ENCODE measurements at regions not wholly inside any gene's neighbourhood (a gene's known extent, or its start where the extent isn't known, plus 50 kb on each side); places are given as distances from the start of the nearest gene placed in this dataset.
"Not testable (repeated sequence)": the region's sequence is repeated elsewhere in the genome, so short reads cannot be mapped to it uniquely, and the experiment has no call there.

DNA sequence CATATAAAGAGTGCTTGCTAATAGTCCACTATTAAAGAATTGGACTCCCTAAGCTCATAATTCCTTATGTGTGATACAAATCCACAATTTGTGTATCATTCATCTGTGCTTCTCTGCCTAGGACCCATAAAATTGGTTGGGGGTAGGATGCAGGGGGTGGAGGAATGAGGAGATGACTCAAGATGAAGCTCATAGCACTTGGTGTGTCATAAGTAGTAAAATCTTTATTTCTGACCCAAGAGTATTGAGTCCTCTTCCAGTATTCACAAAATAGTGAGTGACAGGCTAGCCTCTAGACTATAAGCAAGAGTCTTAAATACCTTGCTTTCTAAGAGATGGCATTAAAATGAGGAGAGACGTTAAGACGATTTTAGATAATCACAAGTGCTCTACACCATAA lies 390.9 kb upstream of the CDH19 start:
- DNase-seq = no peak

DNA sequence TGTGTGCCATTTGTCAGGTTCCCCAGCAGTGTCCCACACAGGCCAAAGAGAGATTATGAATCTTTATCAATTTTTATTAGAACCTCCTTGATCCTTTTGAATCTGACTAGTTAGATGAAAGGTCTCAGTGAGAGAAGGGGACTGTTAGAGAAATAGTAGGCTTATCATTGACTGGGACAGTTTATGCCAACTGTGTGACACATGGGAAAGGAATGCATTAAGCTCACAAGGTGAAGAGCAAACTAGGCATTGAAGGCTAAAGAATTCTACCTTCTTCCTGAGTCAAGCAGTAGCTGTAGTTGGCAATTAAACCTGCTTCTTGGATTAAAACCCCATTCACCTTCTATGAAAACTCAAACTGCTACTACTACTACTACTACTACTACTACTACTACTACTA lies 389.6 kb upstream of the CDH19 start:
- no peak for DNase-seq

DNA sequence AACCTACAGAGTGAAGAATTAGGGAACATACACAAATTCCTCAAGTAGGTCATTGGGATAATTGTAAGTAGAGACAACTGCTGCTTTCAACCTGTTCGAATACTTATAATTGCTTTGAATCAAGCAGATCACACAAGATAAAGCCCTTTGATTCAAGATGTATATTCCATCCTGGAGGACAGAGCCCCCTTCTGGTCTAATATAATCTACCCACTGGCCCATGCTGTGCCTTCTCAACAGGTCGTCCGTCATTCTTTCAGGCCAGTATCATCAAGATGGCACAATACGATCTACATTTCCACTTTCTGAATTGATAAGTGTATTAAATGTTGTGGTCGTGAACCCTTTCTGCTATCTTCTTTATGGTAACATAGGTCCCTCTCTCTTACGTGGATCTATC lies 387.0 kb upstream of the CDH19 start:
- DNase-seq = no peak

DNA sequence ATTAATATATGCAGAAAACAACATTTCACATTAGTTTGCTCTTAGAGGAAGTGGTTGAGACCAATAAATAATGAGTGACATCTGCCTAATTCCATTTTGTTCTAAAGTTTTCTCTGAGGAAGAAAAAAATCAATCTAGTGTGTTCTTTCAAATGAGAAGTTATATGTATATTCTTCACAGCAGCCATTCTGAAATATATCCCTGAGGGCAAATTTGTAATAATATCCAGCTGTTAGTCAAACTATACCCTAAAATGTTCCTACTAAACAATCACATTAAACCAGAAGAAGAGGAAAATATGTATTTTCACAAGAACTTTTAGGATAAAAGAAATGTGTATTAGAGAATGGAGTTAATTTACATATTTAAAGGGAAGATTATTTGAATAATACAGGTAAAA lies 375.1 kb upstream of the CDH19 start:
- no peak for DNase-seq

DNA sequence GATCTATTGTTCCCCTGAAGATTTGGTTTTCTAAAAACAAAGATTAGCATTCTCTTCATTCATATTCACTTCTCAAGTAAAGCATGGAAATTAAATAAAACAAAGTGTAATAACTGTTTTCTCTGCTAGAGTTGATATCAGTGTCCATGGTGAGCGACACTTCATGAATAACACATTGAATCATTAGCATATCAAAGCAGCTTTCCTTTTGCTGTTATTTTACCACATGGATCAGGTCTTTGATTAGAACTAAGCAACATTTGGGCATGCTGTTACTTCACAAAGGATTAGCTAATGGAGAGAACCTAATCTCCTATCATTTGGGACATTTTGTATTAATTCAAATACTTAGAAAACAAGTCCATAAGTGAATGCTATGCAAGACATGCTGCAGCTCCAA lies 368.8 kb upstream of the CDH19 start:
- DNase-seq = no peak

GRCh38 chr18:66971960-66972359 lies 368.1 kb upstream of the CDH19 start:
- no peak for DNase-seq

GRCh38 chr18:66966171-66966570 lies 362.3 kb upstream of the CDH19 start:
- DNase-seq = no peak

DNA sequence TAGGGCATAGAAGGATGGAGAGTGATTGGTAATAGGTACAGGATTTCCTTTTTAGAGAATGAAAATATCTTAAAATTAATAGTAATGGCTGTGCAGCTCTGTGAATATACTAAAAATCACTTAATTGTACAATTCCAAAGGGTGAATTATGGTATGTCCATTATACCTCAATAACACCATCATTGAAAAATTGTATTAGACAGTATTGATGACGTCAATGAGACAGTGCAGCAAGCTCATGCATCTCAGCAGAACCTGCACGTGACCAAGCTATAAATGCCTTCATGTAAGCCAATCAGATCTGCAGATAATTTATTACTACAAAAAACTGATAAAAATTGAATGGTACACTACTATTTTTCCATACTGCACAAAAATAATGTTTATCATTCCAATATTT lies 354.4 kb upstream of the CDH19 start:
- DNase-seq = no peak

DNA sequence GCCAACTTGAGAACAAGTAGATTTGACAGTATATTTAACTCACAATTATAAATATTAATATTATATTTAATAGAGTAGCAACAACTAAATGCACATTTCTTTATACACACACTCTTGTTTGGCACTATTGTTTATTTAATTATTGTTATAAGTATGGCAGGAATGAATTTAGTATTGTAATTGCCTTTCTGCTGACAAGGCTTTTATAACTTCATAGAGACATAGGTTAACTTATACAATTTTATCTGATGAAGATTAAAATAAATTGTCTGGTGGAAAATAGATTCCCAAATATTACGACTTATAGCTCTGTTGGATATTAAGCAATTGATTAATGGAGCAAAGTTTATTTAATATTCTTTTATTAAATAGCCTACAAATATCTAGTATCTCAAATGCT lies 347.9 kb upstream of the CDH19 start:
- no peak for DNase-seq

GRCh38 chr18:66949419-66949818 lies 345.5 kb upstream of the CDH19 start:
- no peak for DNase-seq

DNA sequence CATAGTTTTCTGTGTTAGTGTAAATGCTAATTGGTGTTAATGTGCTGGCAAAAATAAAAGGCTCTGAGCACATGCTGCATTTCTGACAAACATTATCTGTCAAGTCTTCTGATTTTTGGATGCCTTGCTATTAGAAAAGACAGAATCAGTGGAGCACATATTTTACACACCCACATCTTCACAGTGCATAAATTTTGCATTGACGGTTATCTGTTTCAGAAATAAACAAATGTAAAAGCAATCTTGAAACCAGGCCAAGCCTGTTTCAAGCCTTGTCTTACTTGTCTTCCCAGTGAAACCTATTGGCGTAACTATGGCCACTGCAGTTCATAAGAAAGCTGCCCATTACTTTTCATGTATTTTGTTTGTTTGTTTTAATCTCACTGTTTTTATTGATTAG lies 333.7 kb upstream of the CDH19 start:
- DNase-seq = no peak

GRCh38 chr18:66931010-66931409 lies 327.1 kb upstream of the CDH19 start:
- DNase-seq = no peak

- DNase-seq = no peak
Measured at GRCh38 chr18:66916834-66917233, 312.9 kb upstream of the CDH19 start.

GRCh38 chr18:66900837-66901236 lies 296.9 kb upstream of the CDH19 start:
- DNase-seq = no peak

- no peak for DNase-seq
Measured at GRCh38 chr18:66895631-66896030, 291.7 kb upstream of the CDH19 start.

GRCh38 chr18:66894851-66895250 lies 291.0 kb upstream of the CDH19 start:
- no peak for DNase-seq

- DNase-seq = not testable (repeated sequence)
Measured at GRCh38 chr18:66892388-66892787, 288.5 kb upstream of the CDH19 start.

DNA sequence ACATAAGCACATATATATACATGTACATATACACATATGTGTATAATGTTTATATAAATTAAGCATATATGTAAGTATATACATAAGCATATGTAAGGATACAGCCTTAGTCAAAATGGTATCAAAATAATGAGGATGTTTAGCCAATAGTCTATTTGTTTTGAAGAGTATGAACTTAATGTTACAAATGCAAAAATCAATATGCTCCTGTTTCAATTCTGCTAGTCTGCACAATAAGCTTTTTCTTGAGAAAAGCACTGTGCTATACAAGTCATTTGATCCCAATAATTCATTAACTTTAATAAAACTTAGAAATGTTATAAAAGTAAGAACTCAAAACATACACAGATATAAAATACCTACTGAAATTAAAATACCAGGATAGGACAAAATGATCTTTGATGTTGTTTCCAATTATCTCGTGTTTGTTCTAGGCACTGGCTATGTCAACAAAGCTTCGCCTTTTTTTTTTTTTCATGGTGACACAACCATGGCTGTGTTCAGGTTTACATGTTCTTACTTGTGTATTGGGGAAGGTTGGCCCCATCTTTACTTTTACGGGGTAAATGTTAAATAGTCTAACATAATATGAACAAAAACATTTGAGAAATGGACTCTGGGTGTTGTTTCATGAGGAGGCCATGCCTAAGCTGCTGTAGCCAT lies 271.1 kb upstream of the CDH19 start:
- no peak for DNase-seq

DNA sequence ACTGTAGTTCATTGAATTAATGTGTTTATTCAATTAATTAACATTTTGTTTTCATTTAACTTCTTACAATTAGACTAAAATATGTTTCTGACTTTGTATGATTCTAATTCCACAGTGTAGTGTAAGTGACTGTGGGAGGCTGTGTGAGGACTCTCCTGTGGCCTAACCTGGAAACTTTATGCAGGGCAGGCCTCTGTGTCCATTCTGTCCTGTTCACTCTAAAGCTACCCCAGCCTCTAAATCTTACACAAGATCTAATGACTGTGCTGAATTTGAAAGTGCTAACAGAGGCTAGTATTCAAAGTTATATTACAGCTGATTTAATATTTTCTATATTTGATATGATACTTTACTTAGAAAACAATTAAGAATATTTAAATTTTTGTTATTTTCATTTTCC lies 270.5 kb upstream of the CDH19 start:
- DNase-seq = no peak

- DNase-seq = no peak
Measured at GRCh38 chr18:66873899-66874298, 270.0 kb upstream of the CDH19 start.

GRCh38 chr18:66872277-66872676 lies 268.4 kb upstream of the CDH19 start:
- peak; percentile 46 for DNase-seq

GRCh38 chr18:66867653-66868052 lies 263.8 kb upstream of the CDH19 start:
- no peak for DNase-seq

DNA sequence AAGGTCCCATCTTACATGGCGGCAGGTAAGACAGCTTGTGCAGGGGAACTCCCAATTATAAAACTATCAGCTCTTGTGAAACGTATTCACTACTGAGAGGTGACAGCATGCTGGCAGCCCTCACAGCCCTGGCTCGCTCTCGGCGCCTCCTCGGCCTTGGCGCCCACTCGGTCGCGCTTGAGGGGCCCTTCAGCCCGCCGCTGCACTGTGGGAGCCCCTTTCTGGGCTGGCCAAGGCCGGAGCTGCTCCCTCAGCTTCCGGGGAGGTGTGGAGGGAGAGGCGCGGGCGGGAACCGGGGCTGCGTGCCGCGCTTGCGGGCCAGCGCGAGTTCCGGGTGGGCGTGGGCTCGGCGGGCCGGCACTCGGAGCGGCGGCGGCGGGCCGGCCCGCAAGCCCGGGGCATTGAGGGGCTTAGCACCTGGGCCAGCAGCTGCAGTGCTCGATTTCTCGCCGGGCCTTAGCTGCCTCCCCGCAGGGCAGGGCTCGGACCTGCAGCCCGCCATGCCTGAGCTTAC lies 262.6 kb upstream of the CDH19 start:
- DNase-seq = not testable (repeated sequence)

GRCh38 chr18:66838340-66838987 lies 234.6 kb upstream of the CDH19 start:
- no peak for DNase-seq

GRCh38 chr18:66833646-66834045 lies 229.8 kb upstream of the CDH19 start:
- DNase-seq = no peak

Data from hematopoietic multipotent progenitor cell treated with erythropoietin and hydrocortisone succinate and interleukin-3 and kit ligand, for 4 days (in vitro differentiated cells).